GM19238 (cell line): ENCODE measurements at regions not wholly inside any gene's neighbourhood (a gene's known extent, or its start where the extent isn't known, plus 50 kb on each side); places are given as distances from the start of the nearest gene placed in this dataset.

Experiments
- DNase-seq: peaks from one replicate; pipeline ENCODE4 v3.0.0; 2011; ENCODE audit warnings: low spot score; ENCODE audit not compliant: insufficient read length

- DNase-seq: no peak
These were observed 49.8 kb downstream of the PLCE1 start for GRCh38 chr10:94043431-94043990.

- no peak for DNase-seq
These were observed 52.4 kb downstream of the PLCE1 start for GRCh38 chr10:94046098-94046497.

- DNase-seq: no peak
These were observed 53.6 kb downstream of the PLCE1 start for GRCh38 chr10:94047293-94047692.

- DNase-seq: no peak
These were observed 56.2 kb downstream of the PLCE1 start for GRCh38 chr10:94049911-94050310.

GRCh38 chr10:94052281-94052680, 58.5 kb downstream of the PLCE1 start:
- no peak for DNase-seq

GRCh38 chr10:94052866-94053791, 59.4 kb downstream of the PLCE1 start:
- DNase-seq: no peak

- DNase-seq: no peak
These were observed 65.6 kb downstream of the PLCE1 start for GRCh38 chr10:94059178-94059883.

GRCh38 chr10:94061026-94061425, 67.3 kb downstream of the PLCE1 start:
- DNase-seq: no peak

- no peak for DNase-seq
These were observed 68.9 kb downstream of the PLCE1 start for GRCh38 chr10:94062611-94063010.

- DNase-seq: no peak
These were observed 71.6 kb downstream of the PLCE1 start for GRCh38 chr10:94065362-94065761.

GRCh38 chr10:94065787-94066186, 72.1 kb downstream of the PLCE1 start:
- DNase-seq: no peak

GRCh38 chr10:94066411-94066810, 72.7 kb downstream of the PLCE1 start:
- DNase-seq: no peak

GRCh38 chr10:94069884-94070283, 76.2 kb downstream of the PLCE1 start:
- DNase-seq: no peak

- no peak for DNase-seq
These were observed 80.7 kb downstream of the PLCE1 start for GRCh38 chr10:94074462-94074861.

- no peak for DNase-seq
These were observed 81.8 kb downstream of the PLCE1 start for GRCh38 chr10:94075506-94075905.

- no peak for DNase-seq
These were observed 82.7 kb downstream of the PLCE1 start for GRCh38 chr10:94076325-94076841.

- DNase-seq: no peak
These were observed 83.3 kb downstream of the PLCE1 start for GRCh38 chr10:94077042-94077441.

- no peak for DNase-seq
These were observed 86.4 kb downstream of the PLCE1 start for GRCh38 chr10:94080108-94080507.

GRCh38 chr10:94083662-94084265, 90.0 kb downstream of the PLCE1 start:
- no peak for DNase-seq

- no peak for DNase-seq
These were observed 90.6 kb downstream of the PLCE1 start for GRCh38 chr10:94084344-94084743.

- DNase-seq: no peak
These were observed 91.6 kb downstream of the PLCE1 start for GRCh38 chr10:94085288-94085687.
